Neutrophil (primary cell): ENCODE measurements at regions not wholly inside any gene's neighbourhood (a gene's known extent, or its start where the extent isn't known, plus 50 kb on each side); places are given as distances from the start of the nearest gene placed in this dataset.
"Not testable (repeated sequence)": the region's sequence is repeated elsewhere in the genome, so short reads cannot be mapped to it uniquely, and the experiment has no call there.

ENCODE experiments used
- H3K27ac ChIP-seq: fragments of 200-600 bp; sonication (generic); 2 replicates; pipeline ENCODE4 v1.5.1; 2016; ENCODE audit warnings: mild to moderate bottlenecking, moderate library complexity
- H3K27me3 ChIP-seq: fragments of 200-600 bp; sonication (generic); 2 replicates; pipeline ENCODE4 v1.6.0; 2016; ENCODE audit warnings: mild to moderate bottlenecking
- H3K36me3 ChIP-seq: fragments of 200-600 bp; sonication (generic); 2 replicates; pipeline ENCODE4 v1.5.1; 2017
- H3K4me1 ChIP-seq, 2 experiments: fragments of 200-600 bp in 1 of 2; sonication (generic) in 1 of 2; 1 replicate in 1 of 2; 2 replicates in 1 of 2; pipeline versions ENCODE4 v1.5.1 to v1.6.1; 2013 to 2016; ENCODE audit warnings: low read depth in 1 of 2, low read length in 1 of 2, mild to moderate bottlenecking in 1 of 2, moderate library complexity in 1 of 2; ENCODE audit not compliant: control insufficient read depth in 1 of 2, insufficient read depth in 1 of 2
- H3K4me3 ChIP-seq, 2 experiments: fragments of 200-600 bp in 1 of 2; sonication (generic) in 1 of 2; 1 replicate in 1 of 2; 2 replicates in 1 of 2; pipeline ENCODE4 v1.5.1; 2013 to 2016; ENCODE audit warnings: low read depth in 1 of 2, low read length in 1 of 2, mild to moderate bottlenecking in 1 of 2, moderate library complexity in 1 of 2
- H3K9me3 ChIP-seq: fragments of 200-600 bp; sonication (generic); 2 replicates; pipeline ENCODE4 v1.5.1; 2016
- CTCF ChIP-seq: fragments of 200-600 bp; sonication (generic); IDR thresholded peaks from 2 replicates; pipeline ENCODE4 v1.5.1; 2016; ENCODE audit warnings: antibody characterized with exemption

- H3K27ac ChIP-seq = no peak overlapping the region
- H3K36me3 ChIP-seq = no peaks in the 10 kb centered on the region
- H3K27me3 ChIP-seq = no peaks in the 10 kb centered on the region
- H3K4me1 ChIP-seq = no peaks in the 10 kb centered on the region
- no peak for TF ChIP-seq CTCF
- no peaks in the 10 kb centered on the region for H3K9me3 ChIP-seq
- H3K4me3 ChIP-seq = no peak overlapping the region
These were observed 743.7 kb downstream of the C4orf33 start for GRCh38 chr4:129839687-129840086.

- no peaks in the 10 kb centered on the region for H3K27me3 ChIP-seq
- no peak overlapping the region for H3K27ac ChIP-seq
- H3K9me3 ChIP-seq = no peaks in the 10 kb centered on the region
- H3K4me3 ChIP-seq = no peak overlapping the region
- H3K36me3 ChIP-seq = no peaks in the 10 kb centered on the region
- TF ChIP-seq CTCF = no peak
- no peaks in the 10 kb centered on the region for H3K4me1 ChIP-seq
These were observed 746.1 kb downstream of the C4orf33 start for GRCh38 chr4:129842096-129842495.

DNA sequence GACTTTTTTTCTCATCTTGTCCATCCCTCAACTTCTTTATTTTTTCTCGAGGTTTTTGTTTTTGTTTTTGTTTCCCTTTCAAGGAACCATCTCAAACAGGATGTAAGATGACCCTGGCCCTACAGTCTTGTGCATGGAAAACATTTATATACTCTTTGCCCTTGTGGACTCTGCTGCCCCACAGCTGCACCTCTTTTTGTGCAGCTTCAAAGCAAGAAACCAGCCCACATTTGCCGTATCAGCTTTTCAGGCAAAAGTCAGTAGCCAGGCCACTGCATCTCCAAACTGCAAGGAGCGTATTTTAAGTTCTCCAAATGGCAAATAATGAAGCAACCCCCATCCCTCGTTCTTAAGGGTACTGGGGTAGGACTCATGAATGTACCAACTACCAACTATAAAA is 756.5 kb downstream of the C4orf33 start:
- H3K27me3 ChIP-seq = no peaks in the 10 kb centered on the region
- TF ChIP-seq CTCF = no peak
- no peak overlapping the region for H3K27ac ChIP-seq
- no peak overlapping the region for H3K4me3 ChIP-seq
- no peaks in the 10 kb centered on the region for H3K36me3 ChIP-seq
- no peaks in the 10 kb centered on the region for H3K4me1 ChIP-seq
- H3K9me3 ChIP-seq = no peaks in the 10 kb centered on the region

DNA sequence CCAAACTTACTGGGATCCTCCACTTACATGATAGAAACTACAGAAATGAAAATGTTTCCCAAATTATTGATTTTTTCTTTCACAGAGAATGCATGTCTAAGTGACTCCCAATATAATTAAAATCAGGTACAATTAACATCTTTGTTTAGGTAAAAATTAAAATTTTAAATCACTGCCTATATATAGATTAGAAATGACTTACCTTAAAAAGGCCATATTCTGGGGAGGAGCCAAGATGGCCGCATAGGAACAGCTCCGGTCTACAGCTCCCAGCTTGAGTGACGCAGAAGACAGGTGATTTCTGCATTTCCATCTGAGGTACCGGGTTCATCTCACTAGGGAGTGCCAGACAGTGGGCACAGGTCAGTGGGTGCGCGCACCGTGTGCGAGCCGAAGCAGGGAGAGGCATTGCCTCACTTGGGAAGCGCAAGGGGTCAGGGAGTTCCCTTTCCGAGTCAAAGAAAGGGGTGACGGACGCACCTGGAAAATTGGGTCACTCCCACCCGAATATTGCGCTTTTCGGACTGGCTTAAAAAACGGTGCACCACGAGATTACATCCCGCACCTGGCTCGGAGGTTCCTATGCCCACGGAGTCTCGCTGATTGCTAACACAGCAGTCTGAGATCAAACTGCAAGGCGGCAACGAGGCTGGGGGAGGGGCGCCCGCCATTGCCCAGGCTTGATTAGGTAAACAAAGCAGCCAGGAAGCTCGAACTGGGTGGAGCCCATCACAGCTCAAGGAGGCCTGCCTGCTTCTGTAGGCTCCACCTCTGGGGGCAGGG is 757.9 kb downstream of the C4orf33 start:
- not testable (repeated sequence) for H3K9me3 ChIP-seq, H3K4me1 ChIP-seq, H3K27ac ChIP-seq, H3K4me3 ChIP-seq, H3K27me3 ChIP-seq, H3K36me3 ChIP-seq

DNA sequence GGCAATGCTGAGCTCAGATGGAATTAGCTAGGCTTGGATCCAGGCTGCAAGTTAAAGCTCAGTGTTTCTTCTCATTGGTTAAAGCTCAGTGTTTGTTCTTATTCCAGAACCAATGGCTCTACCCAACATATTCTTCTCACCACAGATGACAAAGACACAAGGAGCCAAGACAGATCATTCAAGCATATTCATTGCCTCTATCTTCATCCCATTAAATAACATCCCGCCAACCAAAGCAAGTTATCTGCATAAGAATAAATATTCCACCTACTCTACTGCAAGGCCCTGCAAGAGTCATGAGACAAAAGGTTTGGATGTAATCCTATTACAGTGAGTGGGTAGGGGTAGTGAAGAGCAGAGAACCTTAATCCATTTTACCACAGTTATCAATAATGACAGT is 766.5 kb downstream of the C4orf33 start:
- no peaks in the 10 kb centered on the region for H3K27me3 ChIP-seq
- H3K4me1 ChIP-seq = no peaks in the 10 kb centered on the region
- H3K36me3 ChIP-seq = no peaks in the 10 kb centered on the region
- no peak for TF ChIP-seq CTCF
- H3K9me3 ChIP-seq = no peaks in the 10 kb centered on the region
- no peak overlapping the region for H3K4me3 ChIP-seq
- H3K27ac ChIP-seq = no peak overlapping the region

DNA sequence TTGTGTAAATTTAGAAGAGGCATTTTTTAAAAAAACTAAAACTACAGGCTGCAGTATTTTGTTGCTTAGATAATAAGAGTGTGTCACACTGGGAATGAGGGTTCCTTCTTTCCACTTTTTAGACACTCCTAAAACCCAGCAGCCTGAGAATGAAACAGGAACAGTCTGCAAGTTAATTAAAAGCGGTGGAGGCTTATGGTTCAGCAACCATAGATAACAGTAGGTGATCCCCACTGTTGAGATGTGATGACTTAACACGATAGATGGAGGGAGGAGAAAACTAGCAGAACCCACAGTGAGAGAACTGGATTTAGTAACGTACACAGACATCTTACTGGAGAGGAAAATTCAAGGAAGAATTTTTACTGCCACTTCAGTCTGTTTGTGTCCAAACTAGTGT is 767.3 kb downstream of the C4orf33 start:
- TF ChIP-seq CTCF = no peak
- Histone ChIP-seq H3K4me1 (no peaks in the 10 kb centered on the region), H3K27ac (no peak overlapping the region), H3K36me3 (no peaks in the 10 kb centered on the region), H3K4me3 (no peak overlapping the region), H3K27me3 (no peaks in the 10 kb centered on the region), H3K9me3 (no peaks in the 10 kb centered on the region)
